Epithelial cell of proximal tubule (primary cell): ENCODE measurements at regions not wholly inside any gene's neighbourhood (a gene's known extent, or its start where the extent isn't known, plus 50 kb on each side); places are given as distances from the start of the nearest gene placed in this dataset.

Source experiments
- DNase-seq: peaks from one replicate; pipeline ENCODE4 v3.0.0-alpha.2; 2011; ENCODE audit warnings: low read depth
- H3K4me3 ChIP-seq: 2 replicates; pipeline ENCODE4 v1.5.1; 2011; ENCODE audit warnings: low read depth, mild to moderate bottlenecking, low read length
- TF ChIP-seq, protein P1 (sequence below): conservative IDR thresholded peaks from 2 replicates; pipeline ENCODE4 v1.5.1; 2012; ENCODE audit warnings: low read depth, mild to moderate bottlenecking, low read length

DNA sequence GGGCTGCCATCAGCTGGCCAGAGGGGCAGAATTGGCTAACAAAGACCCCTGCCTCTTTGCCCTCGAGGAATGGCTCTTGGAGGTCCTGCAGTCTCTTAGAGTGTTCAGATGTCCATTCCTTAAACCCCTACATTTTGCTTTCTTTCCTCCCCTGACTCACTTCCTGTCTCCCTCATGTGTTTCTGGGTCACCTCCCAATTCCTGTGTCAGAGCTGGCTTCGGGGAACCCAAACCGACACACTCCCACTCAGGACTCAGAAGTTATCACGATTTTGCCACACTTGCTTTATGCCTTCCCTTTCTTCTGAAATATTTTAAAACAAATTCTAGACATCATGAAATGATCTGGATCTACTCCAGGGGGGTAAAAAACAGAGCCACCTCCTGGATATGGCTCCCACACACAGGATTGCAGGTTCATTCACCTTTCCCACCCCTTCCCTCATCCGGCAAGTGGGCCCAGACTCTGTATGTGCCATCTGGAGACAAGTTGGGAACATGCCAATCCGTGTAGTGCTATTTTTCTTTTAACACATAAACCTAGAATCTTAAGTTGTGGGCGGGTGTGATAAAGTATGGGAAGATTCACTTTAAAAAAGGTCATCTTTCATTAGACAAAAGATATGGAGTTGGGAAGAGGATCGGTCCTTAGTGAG lies 145.7 kb downstream of the NXNL2 start:
- TF ChIP-seq, protein P1, sequence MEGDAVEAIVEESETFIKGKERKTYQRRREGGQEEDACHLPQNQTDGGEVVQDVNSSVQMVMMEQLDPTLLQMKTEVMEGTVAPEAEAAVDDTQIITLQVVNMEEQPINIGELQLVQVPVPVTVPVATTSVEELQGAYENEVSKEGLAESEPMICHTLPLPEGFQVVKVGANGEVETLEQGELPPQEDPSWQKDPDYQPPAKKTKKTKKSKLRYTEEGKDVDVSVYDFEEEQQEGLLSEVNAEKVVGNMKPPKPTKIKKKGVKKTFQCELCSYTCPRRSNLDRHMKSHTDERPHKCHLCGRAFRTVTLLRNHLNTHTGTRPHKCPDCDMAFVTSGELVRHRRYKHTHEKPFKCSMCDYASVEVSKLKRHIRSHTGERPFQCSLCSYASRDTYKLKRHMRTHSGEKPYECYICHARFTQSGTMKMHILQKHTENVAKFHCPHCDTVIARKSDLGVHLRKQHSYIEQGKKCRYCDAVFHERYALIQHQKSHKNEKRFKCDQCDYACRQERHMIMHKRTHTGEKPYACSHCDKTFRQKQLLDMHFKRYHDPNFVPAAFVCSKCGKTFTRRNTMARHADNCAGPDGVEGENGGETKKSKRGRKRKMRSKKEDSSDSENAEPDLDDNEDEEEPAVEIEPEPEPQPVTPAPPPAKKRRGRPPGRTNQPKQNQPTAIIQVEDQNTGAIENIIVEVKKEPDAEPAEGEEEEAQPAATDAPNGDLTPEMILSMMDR, result no peak
- no peak for DNase-seq
- no peak overlapping the region for H3K4me3 ChIP-seq

DNA sequence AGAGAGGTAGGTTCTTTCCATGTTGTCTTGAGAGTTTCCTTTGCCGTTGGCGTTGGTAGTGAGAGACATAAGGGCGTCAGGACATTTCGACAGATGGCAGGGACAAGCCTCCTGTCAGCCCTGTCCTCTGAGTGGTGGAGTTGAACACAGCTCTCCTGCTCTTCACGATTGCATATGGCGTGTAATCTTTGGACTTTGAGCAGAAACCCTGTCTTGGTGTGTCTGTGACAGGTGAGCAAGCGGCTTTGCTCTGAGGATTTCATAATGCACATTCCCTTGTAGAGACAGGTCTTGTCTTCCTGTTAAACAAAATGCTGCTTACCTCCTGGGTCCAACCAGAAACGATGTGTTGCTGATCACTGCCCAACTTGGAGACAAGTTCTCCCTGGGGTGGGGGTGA lies 146.5 kb downstream of the NXNL2 start:
- TF ChIP-seq, protein P1, result no peak
- DNase-seq, result no peak
- H3K4me3 ChIP-seq, result no peak overlapping the region

DNA sequence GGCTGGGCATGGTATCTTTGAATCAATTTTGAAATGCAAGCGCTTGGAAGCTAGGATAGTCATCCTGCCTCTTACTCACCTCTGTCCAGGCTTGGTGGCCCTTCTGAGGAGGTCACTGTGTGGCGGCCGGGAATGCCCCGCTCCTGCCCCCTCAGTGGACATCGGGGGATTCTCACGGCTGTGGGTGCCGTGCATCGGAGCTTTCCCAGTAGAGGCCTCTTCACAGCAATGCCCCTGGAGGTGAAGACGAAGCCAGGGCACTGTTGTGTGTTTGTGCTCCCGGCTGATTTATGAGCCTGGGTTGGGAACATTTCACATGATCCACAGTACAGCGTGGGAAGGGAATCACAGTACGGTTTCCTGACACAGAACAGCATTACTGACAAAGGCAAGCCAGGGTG lies 147.5 kb downstream of the NXNL2 start:
- H3K4me3 ChIP-seq, result no peak overlapping the region
- TF ChIP-seq, protein P1, result no peak
- DNase-seq, result no peak

DNA sequence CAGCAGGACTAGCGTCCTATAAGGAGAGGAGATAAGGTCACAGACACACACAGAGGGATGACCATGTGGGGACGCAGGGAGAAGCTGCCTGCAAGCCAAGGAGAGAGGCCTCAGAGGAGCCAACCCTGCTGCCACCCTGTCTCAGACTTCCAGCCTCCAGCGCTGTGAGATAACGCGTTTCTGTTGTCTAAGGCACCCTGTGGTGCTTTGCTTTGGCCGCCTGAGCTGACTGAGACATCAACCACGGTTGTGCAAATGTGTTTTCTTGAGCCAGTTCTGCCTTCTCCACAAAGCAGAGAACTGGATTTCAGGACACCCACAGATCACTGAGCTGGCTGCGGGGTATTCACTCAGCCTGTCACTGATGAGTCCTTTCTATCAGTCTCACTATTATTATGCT lies 149.1 kb downstream of the NXNL2 start:
- TF ChIP-seq, protein P1, result no peak
- no peak overlapping the region for H3K4me3 ChIP-seq
- no peak for DNase-seq

DNA sequence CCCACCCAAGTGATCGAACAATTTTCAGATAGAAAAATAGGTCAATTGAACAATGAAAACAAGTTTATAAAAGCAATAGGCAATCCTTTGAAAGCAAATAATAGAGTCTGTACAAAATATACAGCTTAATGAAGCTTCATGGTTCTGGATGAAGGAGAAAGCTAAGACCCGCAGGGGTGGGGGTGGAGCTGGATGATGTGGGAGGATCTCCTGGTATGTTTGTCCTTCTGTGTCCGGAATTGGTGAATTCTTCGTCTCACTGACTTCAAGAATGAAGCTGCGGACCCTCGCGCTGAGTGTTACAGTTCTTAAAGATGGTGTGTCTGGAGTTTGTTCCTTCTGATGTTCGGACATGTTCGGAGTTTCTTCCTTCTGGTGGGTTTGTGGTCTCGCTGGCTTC lies 149.9 kb downstream of the NXNL2 start:
- TF ChIP-seq, protein P1, result no peak
- H3K4me3 ChIP-seq, result no peak overlapping the region
- no peak for DNase-seq

DNA sequence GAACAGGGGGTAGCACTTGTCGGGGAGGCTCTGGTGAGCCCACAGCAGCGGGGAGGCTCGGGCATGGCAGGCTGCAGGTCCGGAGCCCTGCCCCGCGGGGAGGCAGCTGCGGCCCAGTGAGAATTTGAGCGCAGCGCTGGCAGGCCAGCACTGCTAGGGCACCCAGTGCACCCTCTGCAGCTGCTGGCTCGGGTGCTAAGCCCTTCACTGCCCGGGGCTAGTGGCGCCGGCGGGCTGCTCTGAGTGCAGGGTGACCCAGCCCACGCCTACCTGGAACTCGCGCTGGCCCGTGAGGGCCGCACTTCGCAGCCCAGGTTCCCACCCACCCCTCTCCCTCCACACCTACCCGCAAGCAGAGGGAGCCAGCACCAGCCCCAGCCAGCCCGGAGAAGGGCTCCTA lies 151.0 kb downstream of the NXNL2 start:
- no peak overlapping the region for H3K4me3 ChIP-seq
- no peak for DNase-seq
- TF ChIP-seq, protein P1, result no peak
